Trophoblast cell (in vitro differentiated cells and primary cell): ENCODE measurements at regions not wholly inside any gene's neighbourhood (a gene's known extent, or its start where the extent isn't known, plus 50 kb on each side); places are given as distances from the start of the nearest gene placed in this dataset.

Experiments
- DNase-seq, 2 donors: peaks; one replicate each; pipeline ENCODE4 v3.0.0-alpha.2; 2016
- H2AFZ ChIP-seq: 2 replicates; pipeline ENCODE4 v1.6.1; 2013; ENCODE audit warnings: low read length, moderate library complexity, mild to moderate bottlenecking; ENCODE audit not compliant: insufficient read depth, poor library complexity
- H2AK5ac ChIP-seq: 2 replicates; pipeline ENCODE4 v1.6.1; 2013; ENCODE audit warnings: mild to moderate bottlenecking, low read length
- H2BK120ac ChIP-seq: 2 replicates; pipeline ENCODE4 v1.6.1; 2013; ENCODE audit warnings: low read length, mild to moderate bottlenecking, moderate library complexity; ENCODE audit not compliant: insufficient read depth, poor library complexity
- H2BK12ac ChIP-seq: 2 replicates; pipeline ENCODE4 v1.6.1; 2013; ENCODE audit warnings: mild to moderate bottlenecking, low read length, moderate library complexity
- H2BK5ac ChIP-seq: 2 replicates; pipeline ENCODE4 v1.6.1; 2013; ENCODE audit warnings: low read length, low read depth, moderate library complexity, mild to moderate bottlenecking; ENCODE audit not compliant: poor library complexity
- H3K14ac ChIP-seq: 2 replicates; pipeline ENCODE4 v1.6.1; 2013; ENCODE audit warnings: mild to moderate bottlenecking, low read length
- H3K18ac ChIP-seq: 2 replicates; pipeline ENCODE4 v1.6.1; 2013; ENCODE audit warnings: mild to moderate bottlenecking, low read length
- H3K23ac ChIP-seq: 2 replicates; pipeline ENCODE4 v1.6.1; 2013; ENCODE audit warnings: low read length
- H3K27ac ChIP-seq: 2 replicates; pipeline ENCODE4 v1.5.1; 2013; ENCODE audit warnings: low read depth, mild to moderate bottlenecking, inconsistent platforms, low read length, moderate library complexity
- H3K27me3 ChIP-seq: 2 replicates; pipeline ENCODE4 v1.6.1; 2013; ENCODE audit warnings: inconsistent platforms, mild to moderate bottlenecking, low read length, moderate library complexity; ENCODE audit not compliant: insufficient read depth
- H3K36me3 ChIP-seq, 2 experiments: 1 replicate in 1 of 2; 2 replicates in 1 of 2; pipeline ENCODE4 v1.6.1; 2013; ENCODE audit warnings: low read length in 2 of 2, mild to moderate bottlenecking in 2 of 2, moderate library complexity in 1 of 2; ENCODE audit not compliant: insufficient read depth in 2 of 2, control insufficient read depth in 1 of 2
- H3K4ac ChIP-seq: 2 replicates; pipeline ENCODE4 v1.6.1; 2013; ENCODE audit warnings: low read depth, mild to moderate bottlenecking, low read length, moderate library complexity
- H3K4me1 ChIP-seq, 2 experiments: 1 replicate in 1 of 2; 2 replicates in 1 of 2; pipeline ENCODE4 v1.6.1; 2013; ENCODE audit warnings: low read length in 2 of 2, mild to moderate bottlenecking in 2 of 2, moderate library complexity in 1 of 2; ENCODE audit not compliant: insufficient read depth in 2 of 2, control insufficient read depth in 1 of 2
- H3K4me2 ChIP-seq: 2 replicates; pipeline ENCODE4 v1.6.1; 2013; ENCODE audit warnings: inconsistent platforms, mild to moderate bottlenecking, low read length, moderate library complexity
- H3K4me3 ChIP-seq: 2 replicates; pipeline ENCODE4 v1.5.1; 2013; ENCODE audit warnings: mild to moderate bottlenecking, low read depth, low read length, inconsistent platforms
- H3K79me1 ChIP-seq: one replicate; pipeline ENCODE4 v1.6.1; 2013; ENCODE audit warnings: low read length
- H3K79me2 ChIP-seq: 2 replicates; pipeline ENCODE4 v1.6.1; 2013; ENCODE audit warnings: low read length, mild to moderate bottlenecking; ENCODE audit not compliant: control insufficient read depth, insufficient read depth, poor library complexity
- H3K9ac ChIP-seq: 2 replicates; pipeline ENCODE4 v1.6.1; 2013; ENCODE audit warnings: mild to moderate bottlenecking, low read length
- H3K9me3 ChIP-seq: 2 replicates; pipeline ENCODE4 v1.6.1; 2013; ENCODE audit warnings: low read depth, mild to moderate bottlenecking, control low read depth, inconsistent platforms, low read length; ENCODE audit not compliant: insufficient read depth
- H4K12ac ChIP-seq: 2 replicates; pipeline ENCODE4 v1.6.1; 2013; ENCODE audit warnings: low read depth, mild to moderate bottlenecking, low read length, moderate library complexity
- H4K8ac ChIP-seq: 2 replicates; pipeline ENCODE4 v1.6.1; 2013; ENCODE audit warnings: low read depth, mild to moderate bottlenecking, low read length, moderate library complexity
- H4K91ac ChIP-seq: one replicate; pipeline ENCODE4 v1.6.1; 2013; ENCODE audit warnings: low read depth, mild to moderate bottlenecking, low read length, moderate library complexity
- WGBS: extraction: QIAGEN DNeasy Blood & Tissue Kit; methylation state at CpG from one replicate; pipeline ENCODE4 v1.1.7; 2013; ENCODE audit warnings: missing lambda C conversion rate; ENCODE audit not compliant: insufficient read length, insufficient coverage; ENCODE audit errors: extremely low coverage; 5-methylcytosine and 5-hydroxymethylcytosine counted together

GRCh38 chr9:118455259-118455658 is 751.1 kb downstream of the TLR4 start:
- DNase-seq, result peak in 1 of 2 donors; percentile 39
- WGBS, result no CpG with 5 or more reads among the region's 2 CpGs
- H3K27ac ChIP-seq, result no peak overlapping the region
- no peak overlapping the region for H2AK5ac ChIP-seq
- no peak overlapping the region for H4K8ac ChIP-seq
- no peaks in the 10 kb centered on the region for H3K27me3 ChIP-seq
- H3K36me3 ChIP-seq, result no peaks in the 10 kb centered on the region
- H2BK12ac ChIP-seq, result no peak overlapping the region
- no peaks in the 10 kb centered on the region for H3K79me1 ChIP-seq
- H3K9me3 ChIP-seq, result no peaks in the 10 kb centered on the region
- H3K4me3 ChIP-seq, result no peak overlapping the region
- H3K23ac ChIP-seq, result no peak overlapping the region
- no peak overlapping the region for H2BK120ac ChIP-seq
- no peaks in the 10 kb centered on the region for H3K79me2 ChIP-seq
- H2AFZ ChIP-seq, result no peak overlapping the region
- H3K4me2 ChIP-seq, result no peak overlapping the region
- no peak overlapping the region for H3K9ac ChIP-seq
- no peak overlapping the region for H2BK5ac ChIP-seq
- no peak overlapping the region for H4K12ac ChIP-seq
- no peak overlapping the region for H3K4ac ChIP-seq
- H3K18ac ChIP-seq, result no peak overlapping the region
- H4K91ac ChIP-seq, result no peak overlapping the region
- no peaks in the 10 kb centered on the region for H3K4me1 ChIP-seq
- no peak overlapping the region for H3K14ac ChIP-seq

GRCh38 chr9:118455788-118456187 is 751.6 kb downstream of the TLR4 start:
- Histone ChIP-seq H3K9ac (no peak overlapping the region), H3K4me2 (no peak overlapping the region)
- WGBS, result no CpG with 5 or more reads among the region's 2 CpGs

GRCh38 chr9:118457171-118458000 is 753.2 kb downstream of the TLR4 start:
- no peaks in the 10 kb centered on the region for H3K27me3 ChIP-seq
- H3K18ac ChIP-seq, result no peak overlapping the region
- no peak overlapping the region for H2AK5ac ChIP-seq
- WGBS, result no CpG with 5 or more reads among the region's 6 CpGs
- no peak overlapping the region for H4K91ac ChIP-seq
- H3K14ac ChIP-seq, result no peak overlapping the region
- no peak overlapping the region for H3K4me3 ChIP-seq
- no peak overlapping the region for H2AFZ ChIP-seq
- H3K4me2 ChIP-seq, result no peak overlapping the region
- no peak overlapping the region for H2BK5ac ChIP-seq
- no peak overlapping the region for H2BK12ac ChIP-seq
- DNase-seq, result no peak
- H3K79me2 ChIP-seq, result no peaks in the 10 kb centered on the region
- H3K36me3 ChIP-seq, result no peaks in the 10 kb centered on the region
- H4K12ac ChIP-seq, result no peak overlapping the region
- H2BK120ac ChIP-seq, result no peak overlapping the region
- no peak overlapping the region for H3K4ac ChIP-seq
- no peak overlapping the region for H3K9ac ChIP-seq
- no peaks in the 10 kb centered on the region for H3K79me1 ChIP-seq
- no peaks in the 10 kb centered on the region for H3K4me1 ChIP-seq
- no peak overlapping the region for H4K8ac ChIP-seq
- no peak overlapping the region for H3K23ac ChIP-seq
- H3K27ac ChIP-seq, result no peak overlapping the region
- no peaks in the 10 kb centered on the region for H3K9me3 ChIP-seq

More at GRCh38 chr9:118455788-118456187, 751.6 kb downstream of the TLR4 start:
- Histone ChIP-seq H3K27ac (no peak overlapping the region), H3K4me3 (no peak overlapping the region), H3K14ac (no peak overlapping the region), H3K27me3 (no peaks in the 10 kb centered on the region), H2BK5ac (no peak overlapping the region), H3K23ac (no peak overlapping the region), H3K9me3 (no peaks in the 10 kb centered on the region), H4K12ac (no peak overlapping the region), H3K4ac (no peak overlapping the region), H3K79me1 (no peaks in the 10 kb centered on the region), H3K18ac (no peak overlapping the region), H4K91ac (no peak overlapping the region), H4K8ac (no peak overlapping the region), H2AFZ (no peak overlapping the region), H3K4me1 (no peaks in the 10 kb centered on the region), H3K79me2 (no peaks in the 10 kb centered on the region), H2BK12ac (no peak overlapping the region), H2AK5ac (no peak overlapping the region), H2BK120ac (no peak overlapping the region), H3K36me3 (no peaks in the 10 kb centered on the region)
- no peak for DNase-seq

- no peak overlapping the region for H3K4me3 ChIP-seq
- no CpG with 5 or more reads among the region's 2 CpGs for WGBS
- H3K4me1 ChIP-seq, result no peaks in the 10 kb centered on the region
- no peaks in the 10 kb centered on the region for H3K79me1 ChIP-seq
- H3K27ac ChIP-seq, result no peak overlapping the region
- H2AK5ac ChIP-seq, result no peak overlapping the region
- H3K23ac ChIP-seq, result no peak overlapping the region
- H2BK5ac ChIP-seq, result no peak overlapping the region
- H3K14ac ChIP-seq, result no peak overlapping the region
- no peaks in the 10 kb centered on the region for H3K79me2 ChIP-seq
- no peak overlapping the region for H3K18ac ChIP-seq
- H2AFZ ChIP-seq, result no peak overlapping the region
- no peak overlapping the region for H2BK12ac ChIP-seq
- no peak overlapping the region for H3K9ac ChIP-seq
- H2BK120ac ChIP-seq, result no peak overlapping the region
- no peak overlapping the region for H3K4me2 ChIP-seq
- no peak overlapping the region for H4K12ac ChIP-seq
- DNase-seq, result no peak
- no peaks in the 10 kb centered on the region for H3K27me3 ChIP-seq
- H3K9me3 ChIP-seq, result no peaks in the 10 kb centered on the region
- H3K4ac ChIP-seq, result no peak overlapping the region
- H4K91ac ChIP-seq, result no peak overlapping the region
- no peak overlapping the region for H4K8ac ChIP-seq
- no peaks in the 10 kb centered on the region for H3K36me3 ChIP-seq
These were observed 755.7 kb downstream of the TLR4 start for GRCh38 chr9:118459913-118460312.
